AG04450 (cell line): ENCODE measurements at regions not wholly inside any gene's neighbourhood (a gene's known extent, or its start where the extent isn't known, plus 50 kb on each side); places are given as distances from the start of the nearest gene placed in this dataset.

Experiments used
- CTCF ChIA-PET: fragments of 300-600, 350-600 bp; formaldehyde crosslinking; extraction: SDS; loops from one replicate; lab custom pipeline; 2022; ENCODE audit warnings: antibody characterized with exemption, inconsistent platforms; lab: Charles Lee
- POLR2A ChIA-PET: fragments of 350-600 bp; formaldehyde crosslinking; extraction: SDS; loops from one replicate; lab custom pipeline; 2021; ENCODE audit warnings: antibody characterized with exemption, inconsistent platforms; lab: Yijun Ruan, JAX
- DNase-seq: peaks from one replicate; pipeline ENCODE4 v3.0.0-alpha.2; 2011; ENCODE audit warnings: low read depth, low spot score
- H3K27ac ChIP-seq: one replicate; pipeline ENCODE4 v1.5.1; 2012; ENCODE audit warnings: low read depth, low read length, control low read depth
- H3K27me3 ChIP-seq: one replicate; pipeline ENCODE4 v1.6.0; 2012; ENCODE audit warnings: low read length; ENCODE audit not compliant: control insufficient read depth, insufficient read depth
- H3K4me3 ChIP-seq: 2 replicates; pipeline ENCODE4 v1.5.1; 2011; ENCODE audit warnings: mild to moderate bottlenecking, low read depth, low read length, control low read depth
- H3K9me3 ChIP-seq: 2 replicates; pipeline ENCODE4 v1.5.1; 2012; ENCODE audit warnings: low read length; ENCODE audit not compliant: control insufficient read depth, insufficient read depth
- TF ChIP-seq, protein P1 (sequence below): IDR thresholded peaks from 2 replicates; pipeline ENCODE4 v1.5.1; 2011; ENCODE audit warnings: low read depth, low read length, control low read depth, inconsistent platforms

DNA sequence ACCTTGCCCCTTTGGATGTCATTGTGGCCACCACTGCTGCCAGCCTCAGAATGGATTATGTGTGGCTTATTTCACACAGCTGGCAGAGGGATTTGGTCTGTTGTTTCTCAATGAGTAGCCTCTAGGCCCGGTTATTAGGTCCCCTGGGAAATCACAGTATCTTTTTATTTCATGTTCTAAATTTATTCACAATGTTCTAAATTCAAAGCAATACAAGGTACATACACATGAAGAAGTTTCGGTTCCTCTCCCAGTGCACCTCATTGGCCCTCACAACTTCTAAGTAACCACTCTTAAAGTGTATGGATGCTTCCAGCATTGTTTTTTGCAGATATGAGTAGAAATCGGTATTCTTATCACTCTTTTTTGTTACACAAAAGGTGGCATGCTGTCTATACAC lies 262.7 kb downstream of the RCHY1 start:
- H3K9me3 ChIP-seq: no peaks in the 10 kb centered on the region; the same call in 1 of the 2 replicates
- H3K27ac ChIP-seq: no peak overlapping the region
- H3K4me3 ChIP-seq: no peak overlapping the region
- TF ChIP-seq, protein P1, sequence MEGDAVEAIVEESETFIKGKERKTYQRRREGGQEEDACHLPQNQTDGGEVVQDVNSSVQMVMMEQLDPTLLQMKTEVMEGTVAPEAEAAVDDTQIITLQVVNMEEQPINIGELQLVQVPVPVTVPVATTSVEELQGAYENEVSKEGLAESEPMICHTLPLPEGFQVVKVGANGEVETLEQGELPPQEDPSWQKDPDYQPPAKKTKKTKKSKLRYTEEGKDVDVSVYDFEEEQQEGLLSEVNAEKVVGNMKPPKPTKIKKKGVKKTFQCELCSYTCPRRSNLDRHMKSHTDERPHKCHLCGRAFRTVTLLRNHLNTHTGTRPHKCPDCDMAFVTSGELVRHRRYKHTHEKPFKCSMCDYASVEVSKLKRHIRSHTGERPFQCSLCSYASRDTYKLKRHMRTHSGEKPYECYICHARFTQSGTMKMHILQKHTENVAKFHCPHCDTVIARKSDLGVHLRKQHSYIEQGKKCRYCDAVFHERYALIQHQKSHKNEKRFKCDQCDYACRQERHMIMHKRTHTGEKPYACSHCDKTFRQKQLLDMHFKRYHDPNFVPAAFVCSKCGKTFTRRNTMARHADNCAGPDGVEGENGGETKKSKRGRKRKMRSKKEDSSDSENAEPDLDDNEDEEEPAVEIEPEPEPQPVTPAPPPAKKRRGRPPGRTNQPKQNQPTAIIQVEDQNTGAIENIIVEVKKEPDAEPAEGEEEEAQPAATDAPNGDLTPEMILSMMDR: no peak
- CTCF ChIA-PET: no interaction called here
- POLR2A ChIA-PET: no interaction called here
- DNase-seq: no peak
- no peaks in the 10 kb centered on the region for H3K27me3 ChIP-seq

DNA sequence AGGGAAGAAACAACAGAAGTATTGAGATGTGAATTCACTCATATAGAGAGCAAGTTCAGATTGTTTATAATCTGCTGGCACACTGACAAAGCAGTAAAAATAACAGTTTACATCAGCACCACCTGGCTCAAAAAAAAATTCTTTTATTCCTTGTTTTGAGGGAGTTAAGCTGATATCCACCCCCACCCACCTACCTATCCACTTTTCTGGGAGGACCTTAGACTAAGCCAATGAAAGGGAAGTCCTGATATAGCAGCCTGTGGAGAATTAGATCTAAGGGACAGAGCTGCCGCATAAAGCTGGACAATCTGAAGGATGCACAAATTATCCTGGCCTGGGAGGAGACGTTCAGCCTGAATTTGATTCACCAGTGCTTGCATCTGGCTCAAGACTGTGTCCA lies 264.5 kb downstream of the RCHY1 start:
- H3K27ac ChIP-seq: no peak overlapping the region
- ChIA-PET CTCF (no interaction called here), POLR2A (no interaction called here)
- TF ChIP-seq, protein P1: no peak
- no peak overlapping the region for H3K4me3 ChIP-seq
- DNase-seq: no peak
- no peaks in the 10 kb centered on the region; the same call in 1 of the 2 replicates for H3K9me3 ChIP-seq
- H3K27me3 ChIP-seq: no peaks in the 10 kb centered on the region

DNA sequence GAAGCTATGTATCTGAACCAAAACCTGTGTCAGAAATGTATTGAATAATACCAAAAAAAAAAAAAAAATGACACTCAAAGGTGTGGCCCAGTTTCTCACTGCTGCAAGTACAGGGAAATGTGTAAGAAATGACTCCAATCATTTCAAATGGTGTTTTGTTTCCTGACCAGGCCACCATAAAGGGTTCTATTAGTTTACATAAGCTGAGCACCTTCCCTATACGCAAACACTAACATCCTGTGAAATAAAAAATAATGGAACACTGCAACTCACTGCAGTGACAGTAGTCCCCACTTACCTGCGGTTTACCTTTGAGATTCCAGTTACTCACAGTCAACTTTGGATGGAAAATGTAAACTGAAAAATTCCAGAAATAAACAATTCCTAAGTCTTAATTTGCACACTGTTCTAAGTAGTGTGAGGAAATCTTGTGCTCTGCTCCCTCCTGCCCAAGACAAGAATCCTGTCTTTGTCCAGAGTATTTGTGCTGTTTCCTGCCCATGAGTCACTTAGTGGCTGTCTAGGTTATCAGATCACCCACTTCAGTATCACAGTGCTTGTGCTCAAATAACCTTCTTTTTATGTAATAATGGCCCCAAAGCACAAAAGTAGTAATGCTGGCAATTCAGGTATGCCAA lies 265.3 kb downstream of the RCHY1 start:
- CTCF ChIA-PET: no interaction called here
- H3K9me3 ChIP-seq: no peaks in the 10 kb centered on the region; the same call in 1 of the 2 replicates
- no peak for DNase-seq
- H3K27me3 ChIP-seq: no peaks in the 10 kb centered on the region
- TF ChIP-seq, protein P1: no peak
- POLR2A ChIA-PET: no interaction called here
- H3K27ac ChIP-seq: no peak overlapping the region
- H3K4me3 ChIP-seq: no peak overlapping the region

DNA sequence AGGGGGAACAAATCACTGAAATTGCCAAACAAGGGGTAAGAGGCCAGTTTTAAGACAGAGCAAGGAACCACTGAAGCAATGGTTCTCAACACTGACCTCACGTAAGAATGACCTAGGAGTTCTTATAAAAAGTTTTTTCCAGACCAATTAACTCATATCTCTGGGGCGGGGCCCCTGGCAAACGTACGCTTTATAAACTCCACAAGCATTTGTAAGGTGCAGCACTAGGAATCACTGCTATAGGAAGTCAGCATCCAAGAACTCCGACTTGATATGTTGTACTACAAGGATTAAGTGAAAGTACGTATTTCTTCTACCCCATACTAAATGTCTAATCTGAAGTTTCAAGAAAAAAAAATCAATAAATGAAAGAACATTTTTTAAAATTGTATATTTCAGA lies 269.9 kb downstream of the RCHY1 start:
- DNase-seq: no peak
- POLR2A ChIA-PET: no interaction called here
- no peaks in the 10 kb centered on the region for H3K27me3 ChIP-seq
- H3K9me3 ChIP-seq: no peaks in the 10 kb centered on the region
- no peak overlapping the region for H3K27ac ChIP-seq
- CTCF ChIA-PET: no interaction called here
- TF ChIP-seq, protein P1: no peak
- H3K4me3 ChIP-seq: no peak overlapping the region

DNA sequence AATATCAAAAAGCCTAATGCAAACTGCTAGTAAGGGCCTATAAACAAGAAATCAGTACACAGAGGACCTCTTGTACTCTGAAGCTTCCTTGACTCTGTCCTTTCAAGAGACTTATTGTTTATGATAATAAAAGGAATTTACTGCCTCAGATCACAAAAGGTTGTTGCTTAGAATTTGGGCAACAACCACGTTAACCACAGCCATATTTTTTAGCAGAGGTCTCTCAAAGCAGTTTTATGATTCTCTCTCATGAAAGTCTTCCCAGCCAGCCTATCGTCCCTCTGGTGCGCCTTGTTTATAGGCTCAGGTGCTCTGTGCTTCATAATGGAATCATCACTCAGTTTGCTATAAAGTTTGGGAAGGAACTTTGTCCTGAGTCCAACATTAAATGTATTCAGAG lies 270.6 kb downstream of the RCHY1 start:
- POLR2A ChIA-PET: no interaction called here
- TF ChIP-seq, protein P1: no peak
- Histone ChIP-seq H3K27ac (no peak overlapping the region), H3K9me3 (no peaks in the 10 kb centered on the region), H3K4me3 (no peak overlapping the region), H3K27me3 (no peaks in the 10 kb centered on the region)
- no peak for DNase-seq
- CTCF ChIA-PET: no interaction called here
